UCSD-AML1 (cell line): ENCODE measurements at regions not wholly inside any gene's neighbourhood (a gene's known extent, or its start where the extent isn't known, plus 50 kb on each side); places are given as distances from the start of the nearest gene placed in this dataset.

ENCODE experiments used
- DNase-seq: peaks from one replicate; lab custom pipeline; 2025; ENCODE audit not compliant: unreplicated experiment; lab: John Stamatoyannopoulos, UW

DNA sequence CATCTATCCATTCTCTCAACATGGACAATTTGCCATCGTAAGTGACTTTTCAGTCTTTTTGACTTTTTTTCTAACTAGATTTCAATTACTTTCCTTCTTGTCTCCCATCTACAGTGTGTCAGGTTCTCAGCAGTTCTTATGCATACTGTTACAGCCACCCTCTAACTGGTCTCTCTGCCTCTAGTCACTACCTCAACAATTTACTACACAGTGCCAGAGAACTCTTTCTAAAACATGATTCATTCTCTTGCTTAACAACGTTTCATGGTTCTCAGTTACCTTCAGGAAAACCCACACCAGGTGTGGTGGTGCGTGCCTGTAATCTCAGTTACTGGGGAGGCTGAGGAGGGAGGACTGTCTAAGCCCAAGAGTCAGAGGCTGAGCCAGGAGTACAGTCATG lies 95.4 kb downstream of the DIPK2A start:
- no peak for DNase-seq

GRCh38 chr3:144073698-144074097 lies 102.1 kb downstream of the DIPK2A start:
- no peak for DNase-seq

GRCh38 chr3:144079634-144080033 lies 108.0 kb downstream of the DIPK2A start:
- DNase-seq = no peak

- DNase-seq = no peak
Measured at GRCh38 chr3:144084929-144085328, 113.3 kb downstream of the DIPK2A start.

DNA sequence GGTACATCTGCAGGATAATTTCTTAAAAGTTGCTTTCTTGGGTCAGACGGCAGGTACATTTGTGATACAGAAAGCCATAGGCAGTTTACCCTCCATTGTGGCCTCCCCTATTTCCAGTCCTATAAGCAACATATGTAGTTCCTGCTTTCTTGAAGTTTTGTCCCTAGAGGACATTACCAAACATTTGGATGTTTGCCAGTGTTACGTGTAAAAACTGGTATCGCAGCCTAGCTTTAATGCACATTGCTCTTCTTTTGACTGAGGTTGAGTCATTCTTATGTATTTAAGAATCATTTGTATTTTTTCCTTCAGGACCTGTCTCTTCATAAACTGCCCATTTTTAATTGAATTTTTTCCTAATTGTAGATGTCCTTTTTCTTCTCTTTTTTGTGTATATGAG lies 114.3 kb downstream of the DIPK2A start:
- no peak for DNase-seq

GRCh38 chr3:144096016-144096415 lies 124.4 kb downstream of the DIPK2A start:
- DNase-seq = no peak

GRCh38 chr3:144097163-144097562 lies 125.5 kb downstream of the DIPK2A start:
- DNase-seq = no peak

DNA sequence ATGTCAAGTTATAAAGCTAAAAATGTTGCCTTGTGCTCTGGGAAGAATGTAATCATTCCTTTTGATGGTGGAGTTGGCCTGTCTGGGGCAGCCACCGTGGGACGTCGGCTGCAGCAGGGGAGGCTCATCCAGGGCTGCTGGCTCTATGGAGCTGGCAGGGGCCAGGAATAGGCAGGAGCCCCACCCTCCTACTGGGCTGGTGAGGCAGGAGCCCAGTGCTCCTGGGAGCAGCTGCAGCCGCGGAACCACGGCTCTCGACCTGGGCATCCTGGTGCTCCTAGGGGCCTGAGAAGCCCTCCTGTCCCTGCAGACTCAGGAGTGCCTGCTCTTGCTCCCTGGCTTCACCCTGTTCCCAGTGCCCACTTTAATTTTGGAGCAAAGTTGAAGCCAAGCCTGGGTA lies 127.1 kb downstream of the DIPK2A start:
- no peak for DNase-seq

DNA sequence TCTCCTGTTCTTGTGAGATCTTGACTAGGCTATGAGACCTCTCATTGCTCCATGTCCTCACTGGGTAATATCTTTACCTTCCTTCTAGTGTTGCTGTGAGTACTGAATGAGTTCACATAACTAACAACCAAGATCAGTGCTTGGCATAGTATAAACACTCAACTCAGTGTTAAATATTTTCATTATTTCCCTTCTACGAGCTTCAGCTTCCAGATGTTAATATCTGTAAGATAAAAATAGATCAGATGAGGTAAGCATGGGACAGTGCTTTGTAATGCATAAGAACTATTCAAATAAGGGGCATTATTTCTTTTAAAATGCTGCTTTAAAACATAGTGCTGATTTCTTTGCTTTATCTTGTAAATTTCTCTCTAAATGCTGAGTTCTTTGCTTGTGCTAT lies 130.8 kb downstream of the DIPK2A start:
- DNase-seq = no peak

DNA sequence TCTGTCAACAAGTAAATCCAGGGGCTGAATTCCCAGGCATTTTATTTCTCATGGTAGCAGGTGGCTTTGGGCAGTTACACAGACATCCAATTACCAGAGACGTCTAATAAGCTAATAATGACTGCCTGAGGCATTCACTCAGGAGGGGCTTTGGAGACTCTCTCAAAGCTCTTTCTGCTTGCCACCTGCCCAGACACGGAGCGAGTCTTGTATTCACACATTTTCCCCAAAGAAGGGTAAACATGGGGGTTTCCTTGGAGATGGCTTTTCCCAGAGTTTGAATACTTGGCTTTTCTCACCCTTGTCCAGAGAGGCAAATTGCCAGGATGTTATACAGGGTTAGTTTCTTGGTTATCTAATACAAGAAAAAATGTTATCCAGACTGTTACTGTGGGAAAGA lies 132.6 kb downstream of the DIPK2A start:
- DNase-seq = no peak

- DNase-seq = no peak
Measured at GRCh38 chr3:144104679-144105078, 133.1 kb downstream of the DIPK2A start.

- DNase-seq = no peak
Measured at GRCh38 chr3:144105542-144105941, 133.9 kb downstream of the DIPK2A start.

GRCh38 chr3:144106970-144107369 lies 135.3 kb downstream of the DIPK2A start:
- DNase-seq = no peak

DNA sequence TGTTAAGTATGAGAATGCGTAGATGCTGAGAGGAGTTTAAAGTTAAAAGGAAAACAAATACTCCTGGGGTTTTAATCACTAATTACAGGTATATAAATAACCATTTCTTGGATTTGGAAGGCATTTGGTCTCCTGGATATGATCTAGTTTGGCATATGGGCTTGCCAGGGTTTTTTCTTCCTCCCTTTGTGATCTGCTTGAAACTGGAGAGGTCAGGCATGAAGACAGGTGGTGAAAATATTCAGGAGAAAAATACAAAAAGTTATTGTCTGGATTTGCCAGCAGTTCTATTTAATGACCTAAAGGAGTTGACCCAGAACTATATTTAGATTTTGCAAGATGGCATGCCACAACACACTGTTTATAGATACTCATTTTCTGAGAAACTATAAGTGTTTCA lies 136.3 kb downstream of the DIPK2A start:
- DNase-seq = no peak

- no peak for DNase-seq
Measured at GRCh38 chr3:144109944-144110343, 138.3 kb downstream of the DIPK2A start.

GRCh38 chr3:144112036-144112435 lies 140.4 kb downstream of the DIPK2A start:
- DNase-seq = no peak

- no peak for DNase-seq
Measured at GRCh38 chr3:144112437-144112836, 140.8 kb downstream of the DIPK2A start.

DNA sequence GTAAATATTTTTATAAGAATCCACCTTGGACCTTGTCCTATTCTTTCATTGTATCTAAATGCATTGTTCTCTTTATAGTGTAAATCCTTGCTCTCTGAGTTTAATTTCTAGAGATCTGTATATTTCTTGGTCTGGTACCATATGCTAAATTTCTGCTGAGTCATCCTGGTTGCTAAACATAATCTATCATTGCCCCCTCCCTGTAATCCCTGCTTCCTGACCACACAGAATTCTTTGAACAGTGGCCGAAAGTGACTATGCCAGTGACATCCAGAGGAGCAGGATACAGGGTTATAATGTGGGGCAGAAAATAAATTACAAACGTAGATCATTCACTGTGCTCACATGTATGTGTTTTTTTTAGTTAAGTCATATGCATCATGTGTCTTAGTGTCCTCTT lies 143.1 kb downstream of the DIPK2A start:
- DNase-seq = no peak

DNA sequence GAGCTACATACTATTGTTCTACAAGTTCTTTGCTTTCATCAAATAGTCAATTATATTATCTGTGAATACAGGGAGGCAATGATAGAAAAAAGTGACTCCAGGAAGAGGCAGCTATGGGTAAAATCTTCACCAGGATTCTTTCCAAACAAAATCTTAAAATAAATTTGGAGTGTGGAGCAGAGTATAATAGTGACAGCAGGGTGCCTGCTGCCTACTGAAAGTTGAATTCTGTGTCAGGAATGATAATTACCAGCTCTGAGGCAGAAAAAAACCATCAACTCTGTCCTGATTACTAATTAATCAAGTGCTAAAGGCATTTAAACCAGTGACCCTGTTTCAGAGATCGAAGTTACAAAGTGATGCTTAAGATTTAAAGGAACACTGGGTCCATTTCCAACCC lies 148.0 kb downstream of the DIPK2A start:
- no peak for DNase-seq

GRCh38 chr3:144121661-144122060 lies 150.0 kb downstream of the DIPK2A start:
- no peak for DNase-seq

GRCh38 chr3:144127014-144127413 lies 155.4 kb downstream of the DIPK2A start:
- no peak for DNase-seq

GRCh38 chr3:144127700-144128099 lies 156.1 kb downstream of the DIPK2A start:
- no peak for DNase-seq

- no peak for DNase-seq
Measured at GRCh38 chr3:144128108-144128892, 156.7 kb downstream of the DIPK2A start.
